A549 (cell line): ENCODE measurements at regions not wholly inside any gene's neighbourhood (a gene's known extent, or its start where the extent isn't known, plus 50 kb on each side); places are given as distances from the start of the nearest gene placed in this dataset.

Experiments used
- ATAC-seq, 2 experiments: fragments of 200-7000 bp in 1 of 2; fragments of >200 bp in 1 of 2; cut with Nextera tagmentation in 1 of 2; cut with Tn5 transposase in 1 of 2; 3 replicates each; pipeline versions ENCODE4 v1.8.0 to v1.9.1; 2018 to 2020; ENCODE audit warnings: mild to moderate bottlenecking in 1 of 2, moderate library complexity in 1 of 2
- CTCF ChIA-PET: fragments of 300-600 bp; sonication (Branson Sonifier 250); formaldehyde crosslinking; extraction: SDS; loops from one replicate; lab custom pipeline; 2021; ENCODE audit warnings: antibody characterized with exemption, inconsistent platforms; lab: Yijun Ruan, JAX
- POLR2A ChIA-PET: fragments of 350-600 bp; formaldehyde crosslinking; extraction: SDS; loops from one replicate; lab custom pipeline; 2021; ENCODE audit warnings: antibody characterized with exemption, inconsistent platforms; lab: Yijun Ruan, JAX
- DNase-seq, 2 experiments: peaks; one replicate each; pipeline versions ENCODE4 v3.0.0 to v3.0.0-alpha.2; 2011 to 2016; ENCODE audit warnings: low read depth in 1 of 2, low spot score in 1 of 2
- FAIRE-seq: peaks from 2 replicates; lab custom pipeline; 2011; peaks lifted over from hg19 to GRCh38; lab: Jason Lieb, UNC
- H3K27ac ChIP-seq, 2 experiments: fragments of >200 bp; sonication (Bioruptor Twin); formaldehyde crosslinking; 3 replicates each; pipeline ENCODE4 v1.5.1; 2016 to 2017
- H3K4me1 ChIP-seq: fragments of >200 bp; sonication (Bioruptor Twin); formaldehyde crosslinking; 3 replicates; pipeline ENCODE4 v1.6.1; 2016
- H3K4me2 ChIP-seq: fragments of >200 bp; sonication (Bioruptor Twin); formaldehyde crosslinking; 3 replicates; pipeline ENCODE4 v1.6.1; 2016
- H3K4me3 ChIP-seq: fragments of >200 bp; sonication (Bioruptor Twin); formaldehyde crosslinking; 3 replicates; pipeline ENCODE4 v1.5.1; 2016
- H3K9me3 ChIP-seq: fragments of >200 bp; sonication (Bioruptor Twin); formaldehyde crosslinking; 3 replicates; pipeline ENCODE4 v1.6.1; 2016
- CEBPB ChIP-seq, 2 experiments: fragments of >200 bp in 1 of 2; sonication (Bioruptor Twin) in 1 of 2; formaldehyde crosslinking in 1 of 2; IDR thresholded peaks; 2 replicates each; pipeline ENCODE4 v1.6.1; 2012 to 2016
- CHD2 ChIP-seq: fragments of 150-350 bp; IDR thresholded peaks from 2 replicates; pipeline ENCODE4 v1.6.1; 2014; ENCODE audit warnings: low read length; ENCODE audit not compliant: partially characterized antibody
- CHD4 ChIP-seq: fragments of 200-600 bp; sonication (generic); IDR thresholded peaks from 2 replicates; pipeline ENCODE4 v1.6.1; 2016; ENCODE audit warnings: antibody characterized with exemption, mild to moderate bottlenecking, borderline replicate concordance
- EHMT2 ChIP-seq: fragments of 200-600 bp; sonication (generic); IDR thresholded peaks from 2 replicates; pipeline ENCODE4 v1.6.1; 2016; ENCODE audit warnings: antibody characterized with exemption, low read depth, mild to moderate bottlenecking, moderate library complexity
- HDAC2 ChIP-seq: fragments of 200-600 bp; sonication (generic); IDR thresholded peaks from 2 replicates; pipeline ENCODE4 v1.6.1; 2016
- HOXB13 ChIP-seq: fragments of 250-450 bp; sonication (Bioruptor Pico); IDR thresholded peaks from 2 replicates; pipeline ENCODE4 v1.5.0; 2020; ENCODE audit warnings: low read depth, mild to moderate bottlenecking, moderate library complexity
- JUNB ChIP-seq: fragments of >200 bp; sonication (Bioruptor Twin); formaldehyde crosslinking; IDR thresholded peaks from 2 replicates; pipeline ENCODE4 v1.6.1; 2016
- KDM1A ChIP-seq: fragments of 200-600 bp; sonication (generic); IDR thresholded peaks from 2 replicates; pipeline ENCODE4 v1.6.1; 2016; ENCODE audit warnings: low read depth, mild to moderate bottlenecking
- MAFK ChIP-seq: fragments of 450-650 bp; IDR thresholded peaks from 2 replicates; pipeline ENCODE4 v1.6.1; 2014; ENCODE audit not compliant: partially characterized antibody
- NFE2L2 ChIP-seq: fragments of 150-350 bp; conservative IDR thresholded peaks from 2 replicates; pipeline ENCODE4 v1.6.1; 2014; ENCODE audit warnings: low read length
- PHF8 ChIP-seq: fragments of 200-600 bp; sonication (generic); IDR thresholded peaks from 2 replicates; pipeline ENCODE4 v1.6.1; 2016; ENCODE audit warnings: low read depth, mild to moderate bottlenecking, antibody characterized with exemption, moderate library complexity, borderline replicate concordance
- POLR2A ChIP-seq: IDR thresholded peaks from 2 replicates; pipeline ENCODE4 v1.6.1; 2012; ENCODE audit warnings: mild to moderate bottlenecking, low read length
- POLR2AphosphoS2 ChIP-seq: conservative IDR thresholded peaks from 2 replicates; pipeline ENCODE4 v1.6.1; 2012; ENCODE audit warnings: low read length, improper control_type of control experiment, inconsistent platforms
- RCOR1 ChIP-seq: fragments of 150-350 bp; IDR thresholded peaks from 2 replicates; pipeline ENCODE4 v1.6.1; 2014; ENCODE audit warnings: antibody characterized with exemption, low read length, low read depth
- SMC3 ChIP-seq: fragments of >200 bp; sonication (Bioruptor Twin); formaldehyde crosslinking; IDR thresholded peaks from 3 replicates; pipeline ENCODE4 v1.6.1; 2018; ENCODE audit warnings: inconsistent platforms
- ZSCAN20 ChIP-seq: fragments of 250-450 bp; sonication (Bioruptor Pico); IDR thresholded peaks from 2 replicates; pipeline ENCODE4 v1.8.0; 2022; ENCODE audit warnings: mild to moderate bottlenecking, moderate library complexity
- WGBS: methylation state at CpG from one replicate; pipeline ENCODE4 v1.1.6; 2017; ENCODE audit errors: missing lambda C conversion rate; 5-methylcytosine and 5-hydroxymethylcytosine counted together
- TF ChIP-seq, protein P1 (sequence below): IDR thresholded peaks from 2 replicates; pipeline ENCODE4 v1.6.1; 2012; ENCODE audit warnings: low read depth, borderline replicate concordance
- TF ChIP-seq, protein P2 (sequence below): IDR thresholded peaks from 2 replicates; pipeline ENCODE4 v1.6.1; 2012
- TF ChIP-seq, protein P3 (sequence below): fragments of 450-650 bp; IDR thresholded peaks from 2 replicates; pipeline ENCODE4 v1.6.1; 2014; ENCODE audit warnings: antibody characterized with exemption
- TF ChIP-seq, protein P4 (sequence below): IDR thresholded peaks from 2 replicates; pipeline ENCODE4 v1.6.1; 2012
- TF ChIP-seq, protein P5 (sequence below): fragments of 250-450 bp; sonication (Bioruptor Pico); IDR thresholded peaks from 2 replicates; pipeline ENCODE4 v1.5.0; 2020; ENCODE audit warnings: low read depth, mild to moderate bottlenecking, moderate library complexity
- TF ChIP-seq, protein P6 (sequence below): fragments of >200 bp; sonication (Bioruptor Twin); formaldehyde crosslinking; IDR thresholded peaks from 3 replicates; pipeline ENCODE4 v1.5.1; 2016

DNA sequence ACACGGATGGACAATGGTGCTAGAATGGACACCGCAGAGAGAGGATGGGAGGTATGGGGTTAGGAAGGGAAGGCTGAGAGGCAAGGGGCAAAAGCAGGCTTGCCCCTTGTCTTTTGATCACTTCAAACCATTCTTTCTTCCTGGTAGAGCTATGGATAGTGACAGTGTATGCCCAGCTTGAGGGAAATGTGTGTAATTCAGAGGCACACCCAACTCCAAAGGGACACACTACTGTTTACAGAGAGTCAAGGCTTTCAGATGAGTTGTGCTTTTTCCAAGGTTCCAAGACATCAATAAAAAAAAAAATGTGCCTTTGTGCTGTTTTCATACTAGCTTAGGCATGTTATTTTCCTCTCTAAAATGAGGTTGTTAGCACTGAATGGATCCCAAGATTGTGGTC is 185.0 kb downstream of the MCHR2 start:
- DNase-seq (no peak), ATAC-seq (no peak), FAIRE-seq (no peak)
- Histone ChIP-seq H3K4me3 (no peak overlapping the region), H3K27ac (no peak overlapping the region), H3K9me3 (no peaks in the 10 kb centered on the region), H3K4me1 (no peaks in the 10 kb centered on the region), H3K4me2 (peak overlapping the region; percentile 28; the same call in 2 of the 3 replicates)
- WGBS, result 48% methylated on average over 2 of the region's 2 CpGs
- POLR2A ChIA-PET, result no interaction called here
- TF ChIP-seq HOXB13 (CRISPR knock-in tag) (no peak), CEBPB (IDR thresholded peaks at IDR 0.05) (no peak), SMC3 (no peak), MAFK (no peak), NFE2L2 (no peak), POLR2AphosphoS2 (no peak)
- TF ChIP-seq, protein P1, sequence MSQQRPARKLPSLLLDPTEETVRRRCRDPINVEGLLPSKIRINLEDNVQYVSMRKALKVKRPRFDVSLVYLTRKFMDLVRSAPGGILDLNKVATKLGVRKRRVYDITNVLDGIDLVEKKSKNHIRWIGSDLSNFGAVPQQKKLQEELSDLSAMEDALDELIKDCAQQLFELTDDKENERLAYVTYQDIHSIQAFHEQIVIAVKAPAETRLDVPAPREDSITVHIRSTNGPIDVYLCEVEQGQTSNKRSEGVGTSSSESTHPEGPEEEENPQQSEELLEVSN, result no peak
- TF ChIP-seq, protein P2, sequence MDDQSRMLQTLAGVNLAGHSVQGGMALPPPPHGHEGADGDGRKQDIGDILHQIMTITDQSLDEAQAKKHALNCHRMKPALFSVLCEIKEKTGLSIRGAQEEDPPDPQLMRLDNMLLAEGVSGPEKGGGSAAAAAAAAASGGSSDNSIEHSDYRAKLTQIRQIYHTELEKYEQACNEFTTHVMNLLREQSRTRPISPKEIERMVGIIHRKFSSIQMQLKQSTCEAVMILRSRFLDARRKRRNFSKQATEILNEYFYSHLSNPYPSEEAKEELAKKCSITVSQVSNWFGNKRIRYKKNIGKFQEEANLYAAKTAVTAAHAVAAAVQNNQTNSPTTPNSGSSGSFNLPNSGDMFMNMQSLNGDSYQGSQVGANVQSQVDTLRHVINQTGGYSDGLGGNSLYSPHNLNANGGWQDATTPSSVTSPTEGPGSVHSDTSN, result no peak
- CTCF ChIA-PET, result interaction anchor here (1.4 to 1.5 kb wide), 2 partner anchors 14 to 63 kb away, joined by 3 to 6 read pairs; no protein-coding TSS in a partner anchor

DNA sequence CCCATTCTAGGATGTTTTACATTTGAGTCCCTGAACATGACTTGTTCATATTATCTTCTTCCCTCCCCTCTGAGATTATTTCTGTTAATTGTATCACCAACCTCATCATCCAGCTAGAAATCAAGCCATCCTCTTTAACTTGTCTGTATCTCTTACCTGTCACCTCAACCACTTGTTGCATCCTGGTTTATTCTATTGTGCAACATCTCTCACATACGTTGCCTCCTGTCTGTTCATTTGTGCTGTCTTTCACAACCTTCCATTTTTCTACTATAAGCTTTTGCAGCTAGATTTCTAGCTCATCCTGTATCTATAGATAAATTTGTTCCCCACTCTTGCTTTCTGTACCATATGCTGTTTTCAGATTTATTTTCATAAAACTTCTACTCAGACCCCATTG is 183.7 kb downstream of the MCHR2 start:
- no peak overlapping the region for H3K27ac ChIP-seq
- no peak for FAIRE-seq
- no peak overlapping the region for H3K4me3 ChIP-seq
- CTCF ChIA-PET, result interaction anchor here (2.1 kb wide), 1 partner anchor 12 kb away, joined by 7 read pairs; no protein-coding TSS in a partner anchor
- no peaks in the 10 kb centered on the region for H3K9me3 ChIP-seq
- no peak for ATAC-seq
- H3K4me2 ChIP-seq, result no peak overlapping the region
- TF ChIP-seq KDM1A (no peak), POLR2A (no peak), CHD2 (no peak), EHMT2 (no peak)
- TF ChIP-seq, protein P3, sequence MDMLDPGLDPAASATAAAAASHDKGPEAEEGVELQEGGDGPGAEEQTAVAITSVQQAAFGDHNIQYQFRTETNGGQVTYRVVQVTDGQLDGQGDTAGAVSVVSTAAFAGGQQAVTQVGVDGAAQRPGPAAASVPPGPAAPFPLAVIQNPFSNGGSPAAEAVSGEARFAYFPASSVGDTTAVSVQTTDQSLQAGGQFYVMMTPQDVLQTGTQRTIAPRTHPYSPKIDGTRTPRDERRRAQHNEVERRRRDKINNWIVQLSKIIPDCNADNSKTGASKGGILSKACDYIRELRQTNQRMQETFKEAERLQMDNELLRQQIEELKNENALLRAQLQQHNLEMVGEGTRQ, result no peak
- TF ChIP-seq, protein P4, sequence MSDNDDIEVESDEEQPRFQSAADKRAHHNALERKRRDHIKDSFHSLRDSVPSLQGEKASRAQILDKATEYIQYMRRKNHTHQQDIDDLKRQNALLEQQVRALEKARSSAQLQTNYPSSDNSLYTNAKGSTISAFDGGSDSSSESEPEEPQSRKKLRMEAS, result no peak
- TF ChIP-seq, protein P5, sequence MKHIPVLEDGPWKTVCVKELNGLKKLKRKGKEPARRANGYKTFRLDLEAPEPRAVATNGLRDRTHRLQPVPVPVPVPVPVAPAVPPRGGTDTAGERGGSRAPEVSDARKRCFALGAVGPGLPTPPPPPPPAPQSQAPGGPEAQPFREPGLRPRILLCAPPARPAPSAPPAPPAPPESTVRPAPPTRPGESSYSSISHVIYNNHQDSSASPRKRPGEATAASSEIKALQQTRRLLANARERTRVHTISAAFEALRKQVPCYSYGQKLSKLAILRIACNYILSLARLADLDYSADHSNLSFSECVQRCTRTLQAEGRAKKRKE, result no peak
- 13% methylated on average over 1 of the region's 1 CpG for WGBS
- POLR2A ChIA-PET, result no interaction called here
- DNase-seq, result no peak
- H3K4me1 ChIP-seq, result no peaks in the 10 kb centered on the region

DNA sequence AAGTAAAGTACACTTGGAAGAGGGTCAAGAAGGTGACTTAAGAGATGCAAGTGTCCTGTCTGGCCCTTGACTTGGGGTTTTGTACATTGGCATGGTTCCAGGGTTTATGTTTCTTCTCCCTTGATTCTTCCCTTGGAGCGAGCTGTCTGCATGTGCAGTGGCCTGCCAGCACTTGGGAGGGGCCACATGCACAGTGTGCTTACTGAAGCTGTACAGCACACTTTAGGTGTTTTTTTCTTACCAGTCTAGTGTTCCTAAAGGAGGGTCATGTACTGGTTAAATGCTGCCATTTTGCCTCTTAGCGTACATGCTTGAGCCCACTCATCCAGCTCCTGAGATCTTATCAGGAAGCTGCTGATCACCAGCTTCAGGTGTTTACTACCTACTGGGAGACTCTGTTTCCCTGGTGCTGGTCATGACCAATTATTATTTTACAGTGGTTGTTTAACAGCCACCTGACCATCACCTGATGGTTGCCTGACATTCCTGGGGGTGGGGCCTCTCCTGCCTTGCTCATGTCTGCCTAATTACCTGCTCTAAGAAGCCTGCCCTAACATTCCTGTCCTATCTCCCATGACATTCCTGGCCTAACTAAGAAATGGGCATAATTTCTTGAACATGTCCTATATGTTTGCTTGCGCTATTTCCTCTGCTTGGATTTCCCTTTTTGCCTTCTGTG is 182.9 kb downstream of the MCHR2 start:
- WGBS, result 52% methylated on average over 3 of the region's 3 CpGs
- ChIA-PET POLR2A (no interaction called here), CTCF (interaction anchor here (2.1 kb wide), 1 partner anchor 12 kb away, joined by 7 read pairs; no protein-coding TSS in a partner anchor)
- Histone ChIP-seq H3K4me1 (no peaks in the 10 kb centered on the region), H3K9me3 (no peaks in the 10 kb centered on the region), H3K27ac (no peak overlapping the region), H3K4me2 (no peak overlapping the region), H3K4me3 (no peak overlapping the region)
- DNase-seq (no peak), ATAC-seq (no peak), FAIRE-seq (no peak)
- no peak for TF ChIP-seq ZSCAN20 (CRISPR knock-in tag)
- TF ChIP-seq, protein P5, result no peak
- no peak for TF ChIP-seq PHF8
- no peak for TF ChIP-seq MAFK
- TF ChIP-seq JUNB, result no peak
- TF ChIP-seq RCOR1, result no peak
- no peak for TF ChIP-seq CEBPB (IDR thresholded peaks at IDR 0.05)
- no peak for TF ChIP-seq CHD4
- no peak for TF ChIP-seq HDAC2
- TF ChIP-seq, protein P6, sequence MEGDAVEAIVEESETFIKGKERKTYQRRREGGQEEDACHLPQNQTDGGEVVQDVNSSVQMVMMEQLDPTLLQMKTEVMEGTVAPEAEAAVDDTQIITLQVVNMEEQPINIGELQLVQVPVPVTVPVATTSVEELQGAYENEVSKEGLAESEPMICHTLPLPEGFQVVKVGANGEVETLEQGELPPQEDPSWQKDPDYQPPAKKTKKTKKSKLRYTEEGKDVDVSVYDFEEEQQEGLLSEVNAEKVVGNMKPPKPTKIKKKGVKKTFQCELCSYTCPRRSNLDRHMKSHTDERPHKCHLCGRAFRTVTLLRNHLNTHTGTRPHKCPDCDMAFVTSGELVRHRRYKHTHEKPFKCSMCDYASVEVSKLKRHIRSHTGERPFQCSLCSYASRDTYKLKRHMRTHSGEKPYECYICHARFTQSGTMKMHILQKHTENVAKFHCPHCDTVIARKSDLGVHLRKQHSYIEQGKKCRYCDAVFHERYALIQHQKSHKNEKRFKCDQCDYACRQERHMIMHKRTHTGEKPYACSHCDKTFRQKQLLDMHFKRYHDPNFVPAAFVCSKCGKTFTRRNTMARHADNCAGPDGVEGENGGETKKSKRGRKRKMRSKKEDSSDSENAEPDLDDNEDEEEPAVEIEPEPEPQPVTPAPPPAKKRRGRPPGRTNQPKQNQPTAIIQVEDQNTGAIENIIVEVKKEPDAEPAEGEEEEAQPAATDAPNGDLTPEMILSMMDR, result no peak
- no peak for TF ChIP-seq POLR2AphosphoS2
